ENCODE measurements at regions not wholly inside any gene's neighbourhood (a gene's known extent, or its start where the extent isn't known, plus 50 kb on each side); places are given as distances from the start of the nearest gene placed in this dataset.

DNA sequence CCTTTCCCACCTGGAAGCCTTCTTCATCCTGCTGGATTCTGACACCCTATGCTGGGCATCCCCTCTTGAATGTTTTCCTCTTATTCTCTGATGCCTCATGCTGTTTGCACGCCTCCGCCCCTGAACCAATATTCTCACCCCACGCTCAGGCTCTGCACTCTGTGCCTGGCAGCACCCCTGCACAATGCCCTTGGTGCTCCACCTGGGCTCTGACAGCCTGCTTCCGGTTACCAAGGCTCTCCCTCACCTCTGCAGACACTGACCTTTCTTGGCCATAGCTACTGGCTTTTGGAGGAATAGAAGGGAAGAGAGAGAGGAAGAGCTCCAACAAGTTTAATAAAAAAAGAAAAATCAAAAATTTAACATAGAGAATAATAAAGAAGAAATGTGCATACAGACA, 108.7 kb upstream of the SHB start:
- Histone ChIP-seq H3K27ac (ENCODE audit: insufficient read length, low read depth, low read length) (no peak overlapping the region), H3K4me2 (ENCODE audit: insufficient read depth, insufficient read length, low read length) (no peak overlapping the region), H2AK5ac (ENCODE audit: insufficient read length, low read length) (no peak overlapping the region), H3T11ph (ENCODE audit: low read length) (no peak overlapping the region), H3K56ac (ENCODE audit: insufficient read length, low read depth, low read length) (no peak overlapping the region), H3K18ac (ENCODE audit: insufficient read length, low read depth, low read length) (no peak overlapping the region), H3K9ac (ENCODE audit: extremely low read depth, insufficient read length, low read length) (no peak overlapping the region), H2AFZ (ENCODE audit: low read length) (no peak overlapping the region), H3K79me1 (ENCODE audit: insufficient read depth, low read depth, low read length, poor library complexity, severe bottlenecking) (no peaks in the 10 kb centered on the region), H4K8ac (replicated peaks; ENCODE audit: insufficient read length, low read depth, low read length) (no peak overlapping the region), H2BK5ac (ENCODE audit: insufficient read length, low read length) (no peak overlapping the region), H3K4ac (ENCODE audit: low read depth, low read length) (no peak overlapping the region), H4K5ac (ENCODE audit: insufficient read length, low read depth, low read length) (no peak overlapping the region), H3K23me2 (ENCODE audit: insufficient read length, low read depth, low read length, poor library complexity, severe bottlenecking) (no peaks in the 10 kb centered on the region), H4K20me1 (ENCODE audit: control insufficient read depth, insufficient read depth, insufficient read length) (no peaks in the 10 kb centered on the region), H4K91ac (ENCODE audit: insufficient read length, low read depth, low read length) (no peak overlapping the region), H2BK12ac (ENCODE audit: insufficient read length, low read depth, low read length) (no peak overlapping the region), H2BK20ac (ENCODE audit: low read depth, low read length, poor library complexity, severe bottlenecking) (no peak overlapping the region), H3K4me1 (ENCODE audit: insufficient read depth, low read length) (0 out of 2 replicates have a peak, but pooled peaks cover under 1% of the 10 kb centered on the region), H2BK120ac (ENCODE audit: low read depth, low read length, poor library complexity, severe bottlenecking) (no peak overlapping the region), H2BK15ac (ENCODE audit: low read depth, low read length) (no peak overlapping the region), H3K27me3 (ENCODE audit: insufficient read depth, low read length) (no peaks in the 10 kb centered on the region), H3K79me2 (ENCODE audit: insufficient read depth, low read length) (no peaks in the 10 kb centered on the region), H3K23ac (ENCODE audit: insufficient read length, low read depth, low read length) (no peak overlapping the region), H3K14ac (ENCODE audit: insufficient read depth, low read length) (no peak overlapping the region), H3K9me3 (ENCODE audit: control insufficient read depth, low read depth, low read length) (no peaks in the 10 kb centered on the region)
- DNase-seq, result no peak
- Mint-ChIP-seq H3K9me3 (peaks cover 4 to 8% of the 10 kb centered on the region in 2 experiments; a peak in 4 of 5 replicates), H3K36me3 (ENCODE audit: insufficient read depth in 1 of 3, low read depth in 3 of 3) (peaks cover 0 to 4% (median 0%) of the 10 kb centered on the region in 3 experiments; a peak in 1 of 7 replicates), H3K4me3 (no peak overlapping the region), H3K27ac (no peak overlapping the region), H3K4me1 (peaks cover 17 to 25% of the 10 kb centered on the region in 2 experiments), H3K27me3 (ENCODE audit: low read depth) (peaks cover 52% of the 10 kb centered on the region)
- WGBS (ENCODE audit: extremely low coverage, insufficient read length, low lambda C conversion rate), result no CpG with 5 or more reads among the region's 4 CpGs
- TF ChIP-seq CTCF (conservative IDR thresholded peaks at IDR 0.05), result no peak

Data from H9 (cell line).